A204.1 (cell line): ENCODE measurements at regions not wholly inside any gene's neighbourhood (a gene's known extent, or its start where the extent isn't known, plus 50 kb on each side); places are given as distances from the start of the nearest gene placed in this dataset.
"Not testable (repeated sequence)": the region's sequence is repeated elsewhere in the genome, so short reads cannot be mapped to it uniquely, and the experiment has no call there.

ENCODE experiments used
- FAIRE-seq: peaks from 2 replicates; lab custom pipeline; 2012; peaks lifted over from hg19 to GRCh38; lab: Jason Lieb, UNC

GRCh38 chr3:87489892-87490291 is 213.5 kb upstream of the POU1F1 start:
- no peak for FAIRE-seq

- no peak for FAIRE-seq
Observed at GRCh38 chr3:87488765-87489164, 212.4 kb upstream of the POU1F1 start.

GRCh38 chr3:87486635-87487034 is 210.3 kb upstream of the POU1F1 start:
- not testable (repeated sequence) for FAIRE-seq

GRCh38 chr3:87486115-87486514 is 209.7 kb upstream of the POU1F1 start:
- no peak for FAIRE-seq

GRCh38 chr3:87478716-87479115 is 202.3 kb upstream of the POU1F1 start:
- no peak for FAIRE-seq

- no peak for FAIRE-seq
Observed at GRCh38 chr3:87473944-87474343, 197.6 kb upstream of the POU1F1 start.

GRCh38 chr3:87468938-87469337 is 192.6 kb upstream of the POU1F1 start:
- no peak for FAIRE-seq

- no peak for FAIRE-seq
Observed at GRCh38 chr3:87468235-87468634, 191.9 kb upstream of the POU1F1 start.

GRCh38 chr3:87462228-87462627 is 185.8 kb upstream of the POU1F1 start:
- FAIRE-seq: no peak

GRCh38 chr3:87461443-87461842 is 185.1 kb upstream of the POU1F1 start:
- FAIRE-seq: no peak

- no peak for FAIRE-seq
Observed at GRCh38 chr3:87461036-87461435, 184.7 kb upstream of the POU1F1 start.

GRCh38 chr3:87448558-87448957 is 172.2 kb upstream of the POU1F1 start:
- FAIRE-seq: no peak

- no peak for FAIRE-seq
Observed at GRCh38 chr3:87446849-87447387, 170.5 kb upstream of the POU1F1 start.

- FAIRE-seq: no peak
Observed at GRCh38 chr3:87442470-87442869, 166.1 kb upstream of the POU1F1 start.

- FAIRE-seq: no peak
Observed at GRCh38 chr3:87437765-87438164, 161.4 kb upstream of the POU1F1 start.

GRCh38 chr3:87436781-87437543 is 160.6 kb upstream of the POU1F1 start:
- FAIRE-seq: no peak

GRCh38 chr3:87435926-87436620 is 159.7 kb upstream of the POU1F1 start:
- FAIRE-seq: no peak

- not testable (repeated sequence) for FAIRE-seq
Observed at GRCh38 chr3:87433445-87433844, 157.1 kb upstream of the POU1F1 start.

- no peak for FAIRE-seq
Observed at GRCh38 chr3:87426918-87427317, 150.5 kb upstream of the POU1F1 start.

GRCh38 chr3:87425056-87425455 is 148.7 kb upstream of the POU1F1 start:
- no peak for FAIRE-seq

GRCh38 chr3:87423336-87423735 is 147.0 kb upstream of the POU1F1 start:
- FAIRE-seq: no peak

- FAIRE-seq: no peak
Observed at GRCh38 chr3:87422333-87422732, 145.9 kb upstream of the POU1F1 start.

- FAIRE-seq: no peak
Observed at GRCh38 chr3:87420171-87420570, 143.8 kb upstream of the POU1F1 start.

GRCh38 chr3:87414271-87414670 is 137.9 kb upstream of the POU1F1 start:
- FAIRE-seq: no peak
